Uterus (tissue), 2 donors: ENCODE measurements at regions not wholly inside any gene's neighbourhood (a gene's known extent, or its start where the extent isn't known, plus 50 kb on each side); places are given as distances from the start of the nearest gene placed in this dataset.

ENCODE experiments used
- CTCF ChIP-seq, 4 experiments: fragments of 200-600 bp in 2 of 4; fragments of 450-650 bp in 2 of 4; sonication (generic) in 2 of 4; IDR thresholded peaks; one replicate each; pipeline ENCODE4 v1.5.1; 2016 to 2019; ENCODE audit warnings: antibody characterized with exemption in 4 of 4, mild to moderate bottlenecking in 2 of 4, moderate library complexity in 1 of 4
- POLR2A ChIP-seq, 2 donors: fragments of 450-650 bp; IDR thresholded peaks; one replicate each; pipeline ENCODE4 v1.6.1; 2016; ENCODE audit warnings: antibody characterized with exemption in 2 of 2, mild to moderate bottlenecking in 1 of 2, moderate library complexity in 1 of 2

- TF ChIP-seq CTCF (IDR thresholded peaks at IDR 0.05), result no peak
- TF ChIP-seq POLR2A (IDR thresholded peaks at IDR 0.05), result no peak
These were observed 85.8 kb downstream of the IRX5 start for GRCh38 chr16:55016515-55016914.
